22Rv1 (cell line): ENCODE measurements at regions not wholly inside any gene's neighbourhood (a gene's known extent, or its start where the extent isn't known, plus 50 kb on each side); places are given as distances from the start of the nearest gene placed in this dataset.

Experiments
- CTCF ChIP-seq: fragments of 450-650 bp; IDR thresholded peaks from 2 replicates; pipeline ENCODE4 v1.5.1; 2017; ENCODE audit warnings: mild to moderate bottlenecking
- ZFX ChIP-seq: fragments of 450-650 bp; IDR thresholded peaks from 2 replicates; pipeline ENCODE4 v1.6.1; 2017; ENCODE audit warnings: antibody characterized with exemption, borderline replicate concordance

GRCh38 chr16:50457979-50458491, 89.2 kb upstream of the BRD7 start:
- TF ChIP-seq CTCF = no peak
- TF ChIP-seq ZFX = no peak
